ENCODE measurements at regions not wholly inside any gene's neighbourhood (a gene's known extent, or its start where the extent isn't known, plus 50 kb on each side); places are given as distances from the start of the nearest gene placed in this dataset.
"Not testable (repeated sequence)": the region's sequence is repeated elsewhere in the genome, so short reads cannot be mapped to it uniquely, and the experiment has no call there.

GRCh38 chr7:49486974-49487829 is 286.2 kb upstream of the VWC2 start:
- DNase-seq = no peak

- DNase-seq = no peak
These were observed 285.7 kb upstream of the VWC2 start for GRCh38 chr7:49487830-49488140.

DNA sequence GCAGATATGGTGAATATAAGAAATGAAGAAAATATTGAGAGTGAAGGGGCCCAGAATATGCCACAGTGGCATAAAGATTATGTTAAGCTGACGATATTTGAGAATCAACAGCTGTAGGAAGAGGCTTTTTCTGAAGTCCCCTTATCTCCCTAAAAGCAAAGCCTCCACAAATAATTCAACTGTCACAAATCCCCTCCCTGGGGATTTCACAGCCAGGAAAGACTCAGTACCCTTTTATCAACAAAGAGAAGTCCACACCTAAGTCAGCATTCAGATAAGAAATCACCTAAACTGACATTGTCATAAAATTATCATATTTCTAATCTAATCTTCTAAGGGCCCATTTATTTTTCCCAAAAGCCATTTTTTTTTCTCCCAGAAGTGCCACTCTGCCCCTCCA is 284.9 kb upstream of the VWC2 start:
- no peak for DNase-seq

GRCh38 chr7:49497471-49497870 is 276.0 kb upstream of the VWC2 start:
- DNase-seq = no peak

- no peak for DNase-seq
These were observed 272.7 kb upstream of the VWC2 start for GRCh38 chr7:49500741-49501140.

DNA sequence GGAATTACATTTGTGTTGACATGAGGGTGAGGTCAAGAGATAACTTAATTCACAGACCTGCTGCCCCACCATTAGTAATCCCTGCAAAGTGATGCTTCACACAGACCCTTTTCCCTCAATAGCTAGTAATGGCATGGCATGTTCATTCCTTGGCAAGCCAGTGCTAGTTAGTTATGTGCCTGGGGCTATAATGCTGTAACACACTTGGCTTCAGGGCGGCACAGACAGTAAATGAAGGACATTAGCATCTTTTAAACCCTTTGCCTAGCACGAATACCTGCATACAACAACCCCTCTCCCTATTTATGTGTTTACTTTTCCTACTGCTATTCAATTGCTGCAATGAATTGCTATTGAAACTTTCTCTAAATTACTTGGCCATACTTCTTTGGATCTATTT is 266.2 kb upstream of the VWC2 start:
- not testable (repeated sequence) for DNase-seq

- DNase-seq = peak; percentile 70
These were observed 259.5 kb upstream of the VWC2 start for GRCh38 chr7:49513911-49514310.

DNA sequence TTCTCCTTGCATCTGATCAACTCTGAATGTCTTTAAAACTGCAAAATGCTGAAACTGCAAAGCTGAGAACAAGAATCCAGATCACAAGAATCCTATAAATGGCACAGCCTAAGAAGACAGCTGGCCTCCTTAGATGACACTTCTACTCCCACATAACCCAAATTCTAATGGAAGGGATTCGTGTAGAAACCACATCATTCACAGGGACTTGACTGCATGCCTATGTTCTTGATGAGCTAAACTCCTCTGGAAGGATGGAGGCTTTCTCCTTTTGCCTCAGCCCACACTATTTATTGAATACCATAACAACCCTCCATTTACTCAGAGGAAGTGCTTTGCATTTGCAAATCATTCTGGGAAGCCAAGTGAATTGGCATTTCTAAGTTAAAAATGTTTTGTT is 252.5 kb upstream of the VWC2 start:
- DNase-seq = no peak

DNA sequence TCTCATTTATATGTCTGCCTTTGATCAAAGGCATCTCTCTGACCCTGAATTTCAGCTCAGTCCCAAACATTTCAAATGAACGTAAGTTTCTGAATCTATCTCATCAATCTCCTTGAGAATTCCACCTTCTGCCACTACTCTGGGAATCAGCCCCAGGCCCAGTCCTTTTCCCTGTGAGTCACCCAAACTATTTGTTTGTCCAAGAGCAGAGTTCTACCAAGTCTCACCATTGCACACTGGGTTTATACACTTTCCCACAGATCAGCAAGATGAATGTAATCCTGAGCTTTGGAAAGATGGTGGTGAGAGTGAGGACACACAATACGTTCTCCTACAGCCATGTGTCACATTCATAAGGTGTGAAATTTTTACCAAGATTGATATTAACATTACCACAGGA is 251.3 kb upstream of the VWC2 start:
- no peak for DNase-seq

DNA sequence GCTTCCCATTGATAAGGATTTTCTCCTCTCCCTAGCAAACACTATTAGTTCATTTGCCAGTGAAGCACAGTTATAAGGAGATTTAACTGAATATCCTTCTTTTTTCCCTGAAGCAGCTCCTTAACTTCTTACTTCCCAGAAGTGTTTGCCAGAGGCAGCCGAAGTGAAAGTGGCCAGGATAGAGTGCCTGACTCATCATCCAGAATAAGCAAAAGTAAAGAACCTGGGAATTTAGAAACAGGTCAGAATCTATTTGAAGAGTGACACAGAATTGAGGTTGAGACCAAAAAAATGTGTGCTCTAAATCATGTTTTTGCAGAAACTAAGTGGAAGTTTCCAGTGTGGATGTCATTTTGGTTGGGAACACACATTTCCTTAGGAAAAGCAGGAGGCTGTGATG is 249.6 kb upstream of the VWC2 start:
- DNase-seq = no peak

DNA sequence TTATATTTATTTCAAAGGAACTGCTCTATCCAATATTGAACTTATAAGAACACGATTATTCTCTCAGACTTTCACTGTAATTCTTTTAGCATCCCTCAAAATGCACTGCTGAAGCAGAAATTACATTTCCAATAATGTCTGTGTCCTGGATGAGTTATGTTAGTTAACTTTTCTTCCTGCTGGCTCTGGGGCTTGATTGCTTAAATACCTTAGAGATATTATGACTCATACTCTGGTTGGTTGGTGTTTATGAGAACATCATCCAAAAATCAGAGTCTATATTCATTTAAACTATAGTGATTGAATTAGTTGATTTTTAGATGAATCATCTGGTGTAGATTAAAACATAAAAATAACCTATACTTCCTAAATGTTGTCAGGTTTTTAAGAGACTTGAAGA is 246.3 kb upstream of the VWC2 start:
- no peak for DNase-seq

GRCh38 chr7:49530481-49530880 is 243.0 kb upstream of the VWC2 start:
- DNase-seq = no peak

GRCh38 chr7:49563693-49564378 is 209.6 kb upstream of the VWC2 start:
- no peak for DNase-seq

- no peak for DNase-seq
These were observed 209.1 kb upstream of the VWC2 start for GRCh38 chr7:49564379-49564714.

- no peak for DNase-seq
These were observed 195.9 kb upstream of the VWC2 start for GRCh38 chr7:49577576-49577975.

DNA sequence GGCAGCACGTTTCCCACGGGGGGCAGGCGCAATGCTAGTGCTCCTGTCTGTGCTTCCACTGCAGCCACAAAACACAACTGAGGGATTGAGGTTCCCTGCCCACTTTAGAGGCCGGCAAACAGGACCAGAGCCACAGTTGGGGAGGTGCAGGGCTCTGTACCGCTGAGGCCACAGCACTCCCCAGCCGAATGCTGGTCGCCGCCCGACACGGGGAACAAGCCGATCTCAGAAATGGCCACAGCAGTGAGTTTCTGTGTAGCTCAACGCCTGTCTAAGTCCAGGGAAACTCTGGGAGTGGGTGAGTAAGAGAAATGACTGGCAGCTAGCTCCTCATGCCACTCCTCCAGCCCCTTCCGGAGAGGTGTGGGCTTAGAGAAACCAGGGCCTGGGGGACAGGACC is 194.0 kb upstream of the VWC2 start:
- no peak for DNase-seq

- no peak for DNase-seq
These were observed 193.4 kb upstream of the VWC2 start for GRCh38 chr7:49580000-49580399.

GRCh38 chr7:49580761-49581160 is 192.7 kb upstream of the VWC2 start:
- no peak for DNase-seq

GRCh38 chr7:49583440-49583839 is 190.0 kb upstream of the VWC2 start:
- DNase-seq = no peak

DNA sequence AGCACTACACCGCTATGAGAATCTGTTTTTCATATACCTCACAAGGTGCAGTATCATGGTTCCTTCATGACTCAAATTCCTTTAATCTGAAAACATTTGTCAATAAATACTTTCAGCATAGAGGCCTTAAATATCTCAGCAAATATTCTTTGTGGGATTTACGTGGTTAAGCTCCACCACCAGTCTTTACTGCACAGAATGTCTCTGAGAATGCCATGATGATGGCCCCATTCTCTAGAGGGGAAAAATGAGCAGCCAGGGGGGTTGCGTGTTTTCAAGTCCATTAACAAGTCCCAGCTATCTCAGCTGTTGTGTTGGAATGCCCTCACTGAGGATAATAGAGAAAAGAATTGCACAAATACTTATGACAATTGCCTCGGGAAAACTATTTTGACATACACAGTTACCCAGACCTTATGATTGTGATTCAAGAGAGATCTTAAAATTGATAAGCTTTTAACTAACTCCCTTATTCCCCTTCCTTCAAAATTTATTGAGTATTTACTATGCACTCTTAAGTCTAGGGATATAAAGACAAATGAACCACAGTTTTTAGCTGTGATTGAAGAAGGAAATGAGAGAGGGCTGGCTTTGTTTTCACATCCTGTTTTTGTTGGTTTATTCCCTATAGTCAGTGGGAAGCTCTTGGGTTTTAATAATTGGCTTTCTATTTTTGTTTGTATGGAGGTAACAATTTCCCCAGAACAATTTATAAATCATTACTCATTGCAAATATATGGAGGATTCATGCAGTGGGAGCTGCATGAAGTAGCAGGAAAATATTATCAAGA is 176.5 kb upstream of the VWC2 start:
- no peak for DNase-seq

DNA sequence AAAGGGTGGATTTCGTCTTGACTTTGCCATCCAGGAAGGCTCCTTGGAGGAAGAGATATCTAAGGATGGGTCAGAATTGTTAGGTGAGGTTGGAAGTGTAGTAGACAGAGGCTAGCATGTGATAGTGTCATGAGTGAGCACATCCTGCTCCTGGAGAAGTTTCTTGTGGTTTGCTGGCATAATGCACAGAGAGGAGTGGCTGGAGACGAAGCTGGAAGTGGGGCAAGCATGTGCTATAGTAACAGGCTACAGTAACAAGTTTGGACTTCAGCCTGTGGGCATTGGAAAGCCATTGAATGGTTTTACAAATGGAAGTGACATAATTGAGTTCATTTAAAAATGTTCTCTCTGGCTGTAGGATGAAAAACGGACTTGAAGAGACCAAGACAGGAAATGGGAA is 175.6 kb upstream of the VWC2 start:
- DNase-seq = no peak

GRCh38 chr7:49611951-49612350 is 161.5 kb upstream of the VWC2 start:
- no peak for DNase-seq

DNA sequence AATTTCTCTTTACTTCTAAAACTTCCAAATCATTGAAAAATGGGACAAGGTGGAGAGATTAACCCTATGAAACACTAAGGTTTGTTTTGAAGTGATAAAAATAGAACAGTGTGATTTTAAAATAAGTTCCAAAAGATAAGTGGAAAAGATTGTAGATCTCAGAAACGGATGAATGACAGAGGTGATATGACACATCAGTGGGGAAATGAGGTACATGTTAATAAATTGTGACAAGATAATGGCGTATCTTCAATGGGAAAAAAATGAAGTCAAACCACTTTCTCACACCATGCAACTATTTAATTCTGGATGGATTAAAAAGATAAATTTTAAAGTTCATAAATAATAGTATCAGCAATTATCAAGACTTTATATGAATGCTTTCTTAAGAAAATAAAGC is 159.7 kb upstream of the VWC2 start:
- DNase-seq = no peak

DNA sequence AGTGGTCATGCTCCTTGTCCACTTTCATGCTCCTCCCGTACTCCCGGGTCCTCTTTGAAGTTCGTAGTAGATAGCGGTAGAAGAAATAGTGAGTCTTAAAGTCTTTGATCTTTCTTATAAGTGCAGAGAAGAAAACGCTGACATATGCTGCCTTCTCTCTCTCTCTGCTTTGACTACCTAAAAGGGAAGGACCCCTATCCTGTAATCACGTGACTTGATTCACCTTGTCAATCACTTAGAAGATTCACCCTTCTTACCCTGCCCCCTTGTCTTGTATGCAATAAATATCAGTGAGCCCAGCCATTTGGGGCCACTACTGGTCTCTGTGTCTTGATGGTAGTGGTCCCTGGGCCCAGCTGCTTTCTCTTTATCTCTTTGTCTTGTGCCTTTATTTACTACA is 158.5 kb upstream of the VWC2 start:
- not testable (repeated sequence) for DNase-seq
